Amygdala (tissue), 56 donors: ENCODE measurements at regions not wholly inside any gene's neighbourhood (a gene's known extent, or its start where the extent isn't known, plus 50 kb on each side); places are given as distances from the start of the nearest gene placed in this dataset.

Experiments
- DNase-seq, 56 donors: peaks; one replicate each; lab custom pipeline; 2025; lab: John Stamatoyannopoulos, UW

GRCh38 chr14:27320261-27320660, 722.4 kb upstream of the NOVA1 start:
- DNase-seq = no peak

- DNase-seq = no peak
Observed at GRCh38 chr14:27327095-27327494, 729.3 kb upstream of the NOVA1 start.

GRCh38 chr14:27338012-27338411, 740.2 kb upstream of the NOVA1 start:
- no peak for DNase-seq

DNA sequence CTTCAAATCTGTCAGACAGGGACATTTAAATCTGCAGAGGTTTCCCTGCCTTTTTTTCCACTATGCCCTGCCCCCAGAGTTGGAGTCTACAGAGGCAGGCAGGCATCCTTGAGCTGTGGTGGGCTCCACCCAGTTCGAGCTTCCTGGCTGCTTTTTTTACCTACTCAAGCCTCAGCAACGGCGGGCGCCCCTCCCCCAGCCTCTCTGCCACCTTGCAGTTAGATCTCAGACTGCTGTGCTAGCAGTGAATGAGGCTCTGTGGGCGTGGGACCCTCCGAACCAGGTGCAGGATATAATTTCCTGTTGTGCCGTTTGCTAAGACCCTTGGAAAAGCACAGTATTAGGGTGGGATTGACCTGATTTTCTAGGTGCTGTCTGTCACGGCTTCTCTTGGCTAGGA, 765.2 kb upstream of the NOVA1 start:
- DNase-seq = peak in 1 of 56 donors; percentile 0

DNA sequence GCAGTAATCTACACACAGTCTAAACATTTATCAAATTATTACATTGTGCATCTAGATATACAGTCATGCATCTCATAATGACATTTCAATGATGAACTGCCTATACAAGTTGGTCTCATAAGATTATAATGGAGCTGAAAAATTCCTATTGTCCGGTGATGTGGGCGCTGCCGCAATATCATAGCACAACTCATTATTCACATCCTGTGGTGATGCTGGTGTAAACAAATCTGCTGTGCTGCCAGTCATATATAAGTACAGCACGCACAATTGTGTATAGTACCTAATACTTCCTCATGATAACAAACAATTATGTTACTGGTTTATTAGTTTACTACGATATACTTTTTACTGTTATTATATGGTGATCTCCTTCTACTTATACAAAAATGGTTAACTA, 768.8 kb upstream of the NOVA1 start:
- DNase-seq = no peak

GRCh38 chr14:27367345-27367744, 769.5 kb upstream of the NOVA1 start:
- no peak for DNase-seq

DNA sequence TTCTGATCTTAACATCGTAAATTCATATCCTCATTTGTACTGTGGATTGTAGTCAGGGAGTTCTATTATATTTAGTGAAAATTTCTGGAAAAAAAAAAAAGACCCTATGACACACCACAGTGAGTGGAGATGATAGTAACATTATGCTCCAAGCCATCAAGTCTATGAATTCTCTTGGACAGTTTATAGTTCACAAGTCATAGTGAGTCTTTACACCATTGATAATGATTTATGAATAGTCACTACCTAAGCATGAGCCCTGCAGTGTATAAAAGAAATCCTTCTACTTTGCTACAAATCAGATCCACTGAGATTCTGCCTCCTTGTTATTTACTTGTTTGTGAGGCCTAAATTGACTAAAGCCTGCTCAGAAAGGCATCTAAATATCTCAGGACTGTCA, 772.2 kb upstream of the NOVA1 start:
- no peak for DNase-seq

GRCh38 chr14:27370775-27371174, 772.9 kb upstream of the NOVA1 start:
- DNase-seq = no peak

GRCh38 chr14:27371209-27371608, 773.4 kb upstream of the NOVA1 start:
- DNase-seq = no peak

DNA sequence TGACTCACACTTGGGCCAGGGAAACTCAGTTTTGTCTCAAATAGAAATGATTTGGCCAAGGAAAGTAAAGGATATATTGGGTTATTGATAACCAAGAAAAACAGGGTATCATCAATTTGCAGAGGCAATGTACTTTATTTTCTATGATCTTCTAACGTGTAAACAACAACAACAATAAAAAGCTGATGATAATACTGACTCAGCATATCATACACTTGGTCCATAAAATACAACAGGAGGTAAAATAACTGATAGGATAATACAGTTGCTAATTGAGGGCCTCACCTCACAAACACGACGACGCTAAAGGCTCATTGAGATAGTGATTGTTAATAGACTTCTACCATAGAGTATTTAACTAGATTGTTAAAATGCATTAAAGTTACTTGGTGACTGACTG, 774.0 kb upstream of the NOVA1 start:
- DNase-seq = no peak

- DNase-seq = no peak
Observed at GRCh38 chr14:27372771-27373170, 774.9 kb upstream of the NOVA1 start.

- no peak for DNase-seq
Observed at GRCh38 chr14:27384124-27384523, 786.3 kb upstream of the NOVA1 start.

GRCh38 chr14:27386391-27386790, 788.6 kb upstream of the NOVA1 start:
- DNase-seq = no peak

DNA sequence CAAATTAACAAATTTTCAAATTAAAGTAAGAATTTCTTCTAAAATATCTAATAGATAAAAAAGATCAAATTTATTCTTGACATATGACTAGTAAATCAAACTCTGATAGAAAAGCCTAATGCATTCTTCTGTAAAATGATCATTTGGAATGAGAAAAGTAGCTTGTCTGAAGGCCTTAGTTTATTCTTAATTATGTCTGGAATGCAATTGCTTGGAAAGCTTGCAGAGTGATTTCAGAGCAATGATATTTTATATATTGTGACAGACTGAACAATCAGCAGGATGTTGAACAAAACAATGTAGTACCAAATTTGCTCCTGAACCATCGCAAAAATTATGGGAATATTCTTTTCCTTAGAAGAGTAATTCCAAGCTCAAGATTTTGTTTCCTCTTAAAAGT, 789.6 kb upstream of the NOVA1 start:
- DNase-seq = no peak

- DNase-seq = no peak
Observed at GRCh38 chr14:27389402-27389801, 791.6 kb upstream of the NOVA1 start.

DNA sequence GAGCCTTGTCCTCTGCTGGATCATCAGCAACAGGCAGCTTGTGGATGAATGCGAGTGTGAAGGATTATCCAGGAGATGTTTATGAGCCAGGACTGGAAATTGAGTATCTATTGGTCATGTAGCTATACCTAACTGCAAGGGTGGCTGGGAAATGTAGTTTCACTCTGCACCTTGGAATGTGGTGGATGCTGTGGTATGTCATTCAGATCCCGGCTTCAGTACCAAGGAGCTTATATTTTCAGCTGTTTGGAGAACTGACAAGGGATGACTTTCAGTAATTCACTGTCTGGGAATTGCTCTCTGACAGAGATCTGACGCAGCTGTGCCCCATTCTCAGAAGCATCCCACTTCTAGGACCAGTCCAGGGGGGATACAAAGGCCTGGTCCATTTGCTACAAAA, 792.3 kb upstream of the NOVA1 start:
- DNase-seq = no peak

- DNase-seq = no peak
Observed at GRCh38 chr14:27391331-27391730, 793.5 kb upstream of the NOVA1 start.

DNA sequence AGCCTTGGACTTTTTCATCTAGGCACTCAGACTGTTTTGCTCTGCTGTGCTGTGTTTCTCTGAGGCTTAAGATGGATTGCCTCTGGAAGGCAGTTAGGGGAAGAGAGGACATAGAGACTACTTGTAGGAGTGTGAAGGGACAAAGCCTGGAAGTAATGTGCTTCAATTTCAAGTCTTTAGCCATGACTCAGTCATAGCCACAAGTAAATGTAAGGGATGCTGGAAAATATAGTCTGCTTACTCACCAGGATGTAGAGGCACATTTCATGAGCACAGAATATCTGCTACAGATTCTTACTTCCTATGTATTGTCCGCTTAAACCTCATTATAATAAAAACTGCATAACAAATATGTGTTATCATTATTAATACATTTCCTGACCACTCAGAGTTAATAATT, 794.3 kb upstream of the NOVA1 start:
- DNase-seq = no peak

GRCh38 chr14:27409944-27410343, 812.1 kb upstream of the NOVA1 start:
- no peak for DNase-seq

- DNase-seq = no peak
Observed at GRCh38 chr14:27410981-27411380, 813.1 kb upstream of the NOVA1 start.

DNA sequence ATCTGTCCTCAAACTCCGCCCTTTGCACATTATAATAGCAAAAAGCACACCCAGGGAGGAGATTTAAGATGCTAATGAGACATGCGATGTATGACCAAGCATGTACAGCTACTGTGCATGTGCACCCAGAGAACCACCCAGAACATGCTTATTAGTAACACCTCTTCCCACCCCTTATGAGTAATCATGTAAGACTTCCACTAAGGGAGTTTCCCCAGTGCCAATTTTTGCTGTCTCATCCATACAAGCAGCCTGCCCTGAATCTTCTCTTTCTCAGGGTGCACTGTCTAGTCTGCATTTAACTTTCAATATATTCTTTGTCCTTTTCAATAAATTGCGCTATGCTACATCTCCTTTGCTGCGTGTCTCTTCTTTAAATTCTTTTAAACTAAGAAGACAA, 830.0 kb upstream of the NOVA1 start:
- no peak for DNase-seq

GRCh38 chr14:27435923-27436670, 838.3 kb upstream of the NOVA1 start:
- DNase-seq = no peak

GRCh38 chr14:27484633-27485032, 886.8 kb upstream of the NOVA1 start:
- no peak for DNase-seq
